IPS DF 6.9 (cell line): ENCODE measurements at regions not wholly inside any gene's neighbourhood (a gene's known extent, or its start where the extent isn't known, plus 50 kb on each side); places are given as distances from the start of the nearest gene placed in this dataset.

Source experiments
- DNase-seq: peaks from one replicate; pipeline ENCODE4 v3.0.0-alpha.2; 2013; ENCODE audit warnings: low read depth, low spot score
- H3K27ac ChIP-seq: one replicate; pipeline ENCODE4 v1.5.1; 2013; ENCODE audit warnings: low read length, control low read depth
- H3K27me3 ChIP-seq: 2 replicates; pipeline ENCODE4 v1.6.1; 2013; ENCODE audit warnings: mild to moderate bottlenecking, low read length; ENCODE audit not compliant: control insufficient read depth, insufficient read depth
- H3K36me3 ChIP-seq: 2 replicates; pipeline ENCODE4 v1.6.1; 2013; ENCODE audit warnings: low read length; ENCODE audit not compliant: control insufficient read depth, insufficient read depth
- H3K4me1 ChIP-seq: 2 replicates; pipeline ENCODE4 v1.6.1; 2013; ENCODE audit warnings: low read length; ENCODE audit not compliant: control insufficient read depth, insufficient read depth
- H3K4me3 ChIP-seq: 2 replicates; pipeline ENCODE4 v1.5.1; 2013; ENCODE audit warnings: mild to moderate bottlenecking, low read length
- H3K9me3 ChIP-seq: 2 replicates; pipeline ENCODE4 v1.6.1; 2013; ENCODE audit warnings: low read length, inconsistent platforms; ENCODE audit not compliant: control insufficient read depth, insufficient read depth
- WGBS: extraction: QIAGEN DNeasy Blood & Tissue Kit; methylation state at CpG from one replicate; pipeline ENCODE4 v1.1.7; 2013; ENCODE audit warnings: mixed read lengths, missing lambda C conversion rate; ENCODE audit not compliant: insufficient read length, insufficient coverage; 5-methylcytosine and 5-hydroxymethylcytosine counted together

DNA sequence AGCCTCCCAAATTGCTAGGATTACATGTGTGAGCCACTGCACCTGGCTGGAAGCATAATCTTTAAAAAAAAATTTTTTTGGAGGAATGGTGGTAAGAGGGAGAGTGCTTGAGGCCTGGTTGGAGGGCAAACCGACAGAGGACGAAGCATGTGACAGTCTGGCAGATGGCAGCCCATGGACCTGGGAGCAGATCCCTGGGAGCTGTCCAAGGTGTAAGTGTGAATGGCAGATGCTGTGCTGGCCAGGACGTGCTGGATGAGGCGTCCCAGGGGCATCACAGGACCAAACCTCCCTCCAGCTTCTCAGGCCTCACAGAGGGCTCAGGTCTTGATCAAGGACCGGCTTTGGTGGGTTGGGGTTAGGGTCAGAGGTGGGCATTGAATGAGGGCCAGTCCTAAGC is 128.4 kb upstream of the NCOR2 start:
- Histone ChIP-seq H3K27ac (no peak overlapping the region), H3K9me3 (no peaks in the 10 kb centered on the region), H3K27me3 (no peaks in the 10 kb centered on the region), H3K4me3 (no peak overlapping the region), H3K4me1 (no peaks in the 10 kb centered on the region), H3K36me3 (no peaks in the 10 kb centered on the region)
- no peak for DNase-seq
- no CpG with 5 or more reads among the region's 5 CpGs for WGBS

GRCh38 chr12:124694846-124695497 is 127.6 kb upstream of the NCOR2 start:
- Histone ChIP-seq H3K27ac (no peak overlapping the region), H3K27me3 (no peaks in the 10 kb centered on the region), H3K9me3 (no peaks in the 10 kb centered on the region), H3K4me1 (no peaks in the 10 kb centered on the region), H3K4me3 (no peak overlapping the region), H3K36me3 (no peaks in the 10 kb centered on the region)
- WGBS, result no CpG with 5 or more reads among the region's 14 CpGs
- DNase-seq, result no peak

DNA sequence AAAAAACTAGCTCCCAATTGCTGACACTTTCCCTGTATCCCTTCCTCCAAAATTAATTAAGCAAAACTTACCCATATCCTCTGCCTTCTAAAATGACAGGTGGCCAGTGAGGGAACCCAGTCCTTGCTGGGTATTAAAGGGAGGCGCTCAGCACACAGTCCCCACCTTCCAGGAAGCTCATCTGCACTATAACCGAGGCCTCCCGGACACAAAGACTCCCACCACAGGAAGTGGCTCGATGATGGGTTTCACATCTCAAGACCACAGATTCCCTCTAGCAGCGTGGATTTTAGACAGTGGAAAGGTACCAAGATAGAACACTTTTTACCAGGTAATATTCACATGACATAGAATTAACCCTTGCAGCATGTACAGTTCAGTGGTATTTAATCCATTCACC is 126.8 kb upstream of the NCOR2 start:
- no peaks in the 10 kb centered on the region for H3K9me3 ChIP-seq
- no peak overlapping the region for H3K4me3 ChIP-seq
- H3K27ac ChIP-seq, result no peak overlapping the region
- no peaks in the 10 kb centered on the region for H3K27me3 ChIP-seq
- no CpG with 5 or more reads among the region's 5 CpGs for WGBS
- no peak for DNase-seq
- no peaks in the 10 kb centered on the region for H3K36me3 ChIP-seq
- no peaks in the 10 kb centered on the region for H3K4me1 ChIP-seq

DNA sequence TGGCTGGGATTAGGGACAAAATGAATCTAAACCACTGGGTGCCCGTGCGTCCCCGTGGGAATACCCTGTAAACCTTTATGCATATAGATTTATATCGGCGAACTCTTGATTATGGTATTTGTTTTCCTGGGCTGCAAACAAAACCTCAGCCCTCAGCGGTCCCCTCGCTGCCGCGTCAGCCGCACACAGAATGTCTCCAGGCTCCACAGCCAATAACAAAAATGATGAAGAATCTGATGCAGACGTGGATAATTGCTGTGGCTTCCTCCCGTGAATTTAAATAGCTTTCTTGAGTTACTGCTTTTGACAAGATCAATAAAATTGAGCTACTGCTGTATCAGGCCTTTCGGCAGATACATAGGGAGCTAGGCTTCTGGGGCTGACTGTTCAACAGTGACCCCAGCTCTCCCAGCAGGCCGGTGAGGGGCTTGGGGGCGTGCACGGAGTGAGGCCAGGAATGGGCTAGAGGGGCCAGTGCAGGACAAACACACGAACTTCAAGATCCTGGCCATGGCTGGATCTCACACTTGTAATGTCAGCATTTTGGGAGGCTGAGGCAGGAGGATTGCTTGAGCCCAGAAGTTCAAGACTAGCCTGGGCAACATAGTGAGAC is 125.8 kb upstream of the NCOR2 start:
- H3K36me3 ChIP-seq, result no peaks in the 10 kb centered on the region
- WGBS, result no CpG with 5 or more reads among the region's 17 CpGs
- H3K27me3 ChIP-seq, result no peaks in the 10 kb centered on the region
- H3K4me3 ChIP-seq, result no peak overlapping the region
- H3K9me3 ChIP-seq, result no peaks in the 10 kb centered on the region
- H3K27ac ChIP-seq, result no peak overlapping the region
- H3K4me1 ChIP-seq, result no peaks in the 10 kb centered on the region
- no peak for DNase-seq

- DNase-seq, result no peak
- H3K4me3 ChIP-seq, result no peak overlapping the region
- H3K4me1 ChIP-seq, result no peaks in the 10 kb centered on the region
Measured at GRCh38 chr12:124692443-124692842, 125.0 kb upstream of the NCOR2 start.

DNA sequence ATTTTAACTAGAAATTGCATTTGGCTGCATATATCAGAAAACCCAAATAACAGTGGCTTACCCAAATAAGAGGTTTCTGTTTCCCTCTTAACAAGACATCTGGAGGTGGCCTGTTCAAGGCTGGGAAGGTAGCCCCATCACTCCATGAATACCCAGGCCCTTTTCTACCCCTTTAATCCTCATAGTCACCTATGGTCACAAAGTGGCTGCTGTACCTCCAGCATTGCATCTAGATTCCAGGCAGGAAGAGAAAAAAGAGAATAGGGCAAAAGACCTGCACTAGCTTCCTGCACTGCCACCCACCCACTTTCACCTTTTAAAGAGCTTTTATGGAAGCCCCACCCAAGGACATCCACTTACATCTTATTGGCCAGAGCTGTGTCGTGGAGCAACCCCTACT is 124.0 kb upstream of the NCOR2 start:
- Histone ChIP-seq H3K9me3 (no peaks in the 10 kb centered on the region), H3K4me1 (no peaks in the 10 kb centered on the region), H3K27me3 (no peaks in the 10 kb centered on the region), H3K4me3 (no peak overlapping the region), H3K27ac (no peak overlapping the region), H3K36me3 (no peaks in the 10 kb centered on the region)
- DNase-seq, result no peak
- WGBS, result no CpG with 5 or more reads among the region's 1 CpG

More at GRCh38 chr12:124692443-124692842, 125.0 kb upstream of the NCOR2 start:
- Histone ChIP-seq H3K36me3 (no peaks in the 10 kb centered on the region), H3K9me3 (no peaks in the 10 kb centered on the region), H3K27me3 (no peaks in the 10 kb centered on the region), H3K27ac (no peak overlapping the region)

DNA sequence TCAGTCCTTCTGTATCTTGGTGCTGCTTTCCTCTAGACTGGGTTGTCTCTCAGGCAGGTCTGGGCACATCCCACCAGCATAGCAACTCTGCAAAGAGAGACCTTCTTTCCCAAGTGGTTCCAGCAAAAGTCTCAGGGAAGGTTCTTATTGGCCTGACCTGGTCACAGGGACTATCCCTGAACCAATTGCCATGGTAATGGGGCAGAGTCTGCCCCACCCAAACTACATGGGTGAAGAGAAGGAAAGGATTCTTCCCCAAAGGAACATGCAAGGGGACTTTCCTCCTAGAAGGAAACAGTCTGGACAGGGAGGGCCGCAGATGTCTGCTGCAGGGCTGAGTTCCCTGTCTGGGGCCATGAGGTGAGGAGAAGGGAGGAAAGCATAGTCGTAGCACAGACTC is 122.2 kb upstream of the NCOR2 start:
- Histone ChIP-seq H3K9me3 (no peaks in the 10 kb centered on the region), H3K27ac (no peak overlapping the region), H3K27me3 (no peaks in the 10 kb centered on the region), H3K4me3 (no peak overlapping the region), H3K4me1 (no peaks in the 10 kb centered on the region), H3K36me3 (no peaks in the 10 kb centered on the region)
- DNase-seq, result no peak
- no CpG with 5 or more reads among the region's 2 CpGs for WGBS

- Histone ChIP-seq H3K9me3 (no peaks in the 10 kb centered on the region), H3K4me3 (no peak overlapping the region), H3K36me3 (no peaks in the 10 kb centered on the region), H3K27ac (no peak overlapping the region), H3K4me1 (no peaks in the 10 kb centered on the region), H3K27me3 (no peaks in the 10 kb centered on the region)
- WGBS, result no CpG with 5 or more reads among the region's 6 CpGs
- no peak for DNase-seq
Measured at GRCh38 chr12:124688356-124688992, 121.1 kb upstream of the NCOR2 start.

DNA sequence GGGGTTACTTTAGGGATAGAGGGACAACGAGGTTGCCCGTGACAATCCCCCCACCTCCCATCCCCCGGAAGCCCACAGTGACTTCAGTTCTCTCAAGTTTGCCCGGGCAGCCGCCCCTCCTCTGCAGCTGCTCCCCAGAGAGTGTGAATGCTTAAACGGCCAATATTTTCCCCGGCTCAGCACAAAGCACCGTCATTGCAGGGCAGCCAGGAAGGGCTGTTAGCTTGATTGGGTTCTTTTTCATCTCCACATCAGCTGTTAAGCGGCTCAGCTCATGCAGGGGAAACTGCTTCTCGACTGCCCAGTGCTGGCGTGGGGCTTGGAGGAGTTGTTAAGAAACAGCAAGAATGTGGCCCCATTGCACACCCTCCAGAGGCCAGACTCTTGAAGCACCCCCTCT is 120.5 kb upstream of the NCOR2 start:
- H3K27ac ChIP-seq, result no peak overlapping the region
- WGBS, result no CpG with 5 or more reads among the region's 11 CpGs
- DNase-seq, result no peak

GRCh38 chr12:124687174-124687902 is 119.9 kb upstream of the NCOR2 start:
- Histone ChIP-seq H3K9me3 (no peaks in the 10 kb centered on the region), H3K36me3 (no peaks in the 10 kb centered on the region), H3K27ac (no peak overlapping the region), H3K4me3 (no peak overlapping the region), H3K27me3 (no peaks in the 10 kb centered on the region), H3K4me1 (no peaks in the 10 kb centered on the region)
- WGBS, result no CpG with 5 or more reads among the region's 9 CpGs
- no peak for DNase-seq

More for the DNA sequence above, 120.5 kb upstream of the NCOR2 start:
- H3K4me1 ChIP-seq, result no peaks in the 10 kb centered on the region
- H3K9me3 ChIP-seq, result no peaks in the 10 kb centered on the region
- no peaks in the 10 kb centered on the region for H3K27me3 ChIP-seq
- H3K36me3 ChIP-seq, result no peaks in the 10 kb centered on the region
- no peak overlapping the region for H3K4me3 ChIP-seq
